Panc1 (cell line): ENCODE measurements at regions not wholly inside any gene's neighbourhood (a gene's known extent, or its start where the extent isn't known, plus 50 kb on each side); places are given as distances from the start of the nearest gene placed in this dataset.

Experiments used
- CTCF ChIP-seq: fragments of 450-650 bp; IDR thresholded peaks from 2 replicates; pipeline ENCODE4 v1.5.1; 2017; ENCODE audit warnings: mild to moderate bottlenecking
- POLR2AphosphoS5 ChIP-seq: IDR thresholded peaks from 2 replicates; pipeline ENCODE4 v1.6.1; 2012; ENCODE audit warnings: mild to moderate bottlenecking, low read depth, low read length, moderate library complexity
- REST ChIP-seq, 2 experiments: IDR thresholded peaks; 2 replicates each; pipeline ENCODE4 v1.6.1; 2011 to 2012; ENCODE audit warnings: low read depth in 2 of 2, control low read depth in 1 of 2, low read length in 1 of 2, mild to moderate bottlenecking in 1 of 2, moderate library complexity in 1 of 2; ENCODE audit not compliant: insufficient read depth in 1 of 2
- TCF7L2 ChIP-seq: IDR thresholded peaks from 2 replicates; pipeline ENCODE4 v1.6.1; 2011; ENCODE audit warnings: mild to moderate bottlenecking, low read depth, low read length, inconsistent platforms

GRCh38 chr15:25619761-25620160 lies 180.9 kb upstream of the UBE3A start:
- TF ChIP-seq CTCF (no peak), POLR2AphosphoS5 (no peak), REST (IDR thresholded peaks at IDR 0.05; ENCODE audit: insufficient read depth in 1 of 2, low read depth in 2 of 2, low read length in 1 of 2) (no peak), TCF7L2 (no peak)
